ENCODE measurements at regions not wholly inside any gene's neighbourhood (a gene's known extent, or its start where the extent isn't known, plus 50 kb on each side); places are given as distances from the start of the nearest gene placed in this dataset.
"Not testable (repeated sequence)": the region's sequence is repeated elsewhere in the genome, so short reads cannot be mapped to it uniquely, and the experiment has no call there.

DNA sequence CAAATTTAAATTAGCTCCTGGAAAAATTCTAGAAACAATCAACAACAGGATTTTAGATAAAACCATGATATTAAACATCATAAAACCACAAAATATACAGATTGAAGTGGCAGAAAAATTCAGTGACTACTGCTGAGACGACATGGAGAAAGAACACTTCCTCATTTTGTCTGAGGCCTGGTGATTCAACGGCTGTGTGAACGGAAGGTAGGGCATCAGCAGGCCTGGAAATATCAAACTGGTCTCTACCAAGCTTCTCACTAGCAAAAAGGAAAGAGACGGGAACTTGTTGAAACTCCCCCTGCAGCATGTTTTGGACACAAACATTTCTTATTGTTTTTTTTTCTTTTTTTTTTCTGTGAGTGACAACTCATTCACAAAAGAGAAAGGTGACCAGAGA is 58.0 kb upstream of the AHI1 start:
- no peak for DNase-seq (ENCODE audit: extremely low read depth, low read depth)

- DNase-seq (ENCODE audit: extremely low read depth, low read depth), result no peak
These were observed 60.0 kb upstream of the AHI1 start for GRCh38 chr6:135557582-135557981.

DNA sequence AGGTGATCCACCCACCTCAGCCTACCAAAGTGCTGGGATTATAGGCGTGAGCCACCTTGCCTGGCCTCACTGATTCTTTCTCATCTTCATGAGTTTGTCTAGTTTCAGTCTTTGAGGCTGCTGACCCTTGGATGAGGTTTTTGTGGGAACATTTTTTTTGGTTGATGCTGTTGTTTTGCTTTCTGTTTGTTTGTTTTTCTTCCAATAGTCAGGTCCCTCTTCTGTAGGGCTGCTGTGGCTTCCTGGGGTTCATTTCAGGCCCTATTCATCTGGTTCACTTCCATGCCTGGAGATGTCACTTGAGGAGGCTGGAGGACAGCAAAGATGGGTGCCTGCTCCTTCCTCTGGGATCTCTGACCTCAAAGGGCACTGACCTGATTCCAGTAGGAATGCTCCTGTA is 68.1 kb upstream of the AHI1 start:
- DNase-seq (ENCODE audit: extremely low read depth, low read depth), result not testable (repeated sequence)

DNA sequence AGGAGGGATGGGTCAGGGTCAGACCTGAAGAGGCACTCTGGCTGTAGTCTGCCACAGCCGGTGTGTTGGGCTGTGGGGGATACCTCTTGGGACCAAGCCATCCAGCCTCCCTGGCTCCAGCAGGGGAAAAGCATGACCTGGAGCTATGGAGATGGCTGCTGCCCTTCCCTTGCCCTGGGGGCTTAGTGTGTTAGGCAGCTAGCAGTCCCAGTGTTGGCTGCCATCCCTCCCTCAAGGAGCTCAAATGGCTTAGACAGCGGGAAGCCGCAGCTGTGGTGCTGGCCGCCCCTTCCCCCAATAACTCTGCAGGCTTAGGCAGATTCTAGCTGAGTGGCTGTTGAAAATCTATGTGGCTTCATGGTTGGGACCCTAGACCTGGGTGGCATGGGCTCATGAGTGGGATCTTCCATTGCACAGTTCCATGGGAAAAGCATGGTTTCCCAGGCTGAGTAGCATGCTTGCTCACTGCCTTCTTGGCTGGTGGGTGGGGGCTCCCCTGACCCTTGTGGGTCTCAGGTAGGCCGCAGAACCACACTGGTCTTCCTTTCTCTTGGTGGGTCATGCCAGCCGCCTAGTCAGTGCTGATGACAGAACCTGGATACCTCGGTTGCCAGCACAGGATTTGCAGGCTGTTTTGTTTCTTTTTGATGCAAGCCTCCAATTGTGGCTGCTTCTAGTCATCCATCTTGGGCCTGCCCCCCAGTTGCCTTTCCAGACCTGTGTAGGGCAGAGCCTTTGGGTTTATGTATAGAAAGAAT is 69.0 kb upstream of the AHI1 start:
- DNase-seq (ENCODE audit: extremely low read depth, low read depth), result no peak

DNA sequence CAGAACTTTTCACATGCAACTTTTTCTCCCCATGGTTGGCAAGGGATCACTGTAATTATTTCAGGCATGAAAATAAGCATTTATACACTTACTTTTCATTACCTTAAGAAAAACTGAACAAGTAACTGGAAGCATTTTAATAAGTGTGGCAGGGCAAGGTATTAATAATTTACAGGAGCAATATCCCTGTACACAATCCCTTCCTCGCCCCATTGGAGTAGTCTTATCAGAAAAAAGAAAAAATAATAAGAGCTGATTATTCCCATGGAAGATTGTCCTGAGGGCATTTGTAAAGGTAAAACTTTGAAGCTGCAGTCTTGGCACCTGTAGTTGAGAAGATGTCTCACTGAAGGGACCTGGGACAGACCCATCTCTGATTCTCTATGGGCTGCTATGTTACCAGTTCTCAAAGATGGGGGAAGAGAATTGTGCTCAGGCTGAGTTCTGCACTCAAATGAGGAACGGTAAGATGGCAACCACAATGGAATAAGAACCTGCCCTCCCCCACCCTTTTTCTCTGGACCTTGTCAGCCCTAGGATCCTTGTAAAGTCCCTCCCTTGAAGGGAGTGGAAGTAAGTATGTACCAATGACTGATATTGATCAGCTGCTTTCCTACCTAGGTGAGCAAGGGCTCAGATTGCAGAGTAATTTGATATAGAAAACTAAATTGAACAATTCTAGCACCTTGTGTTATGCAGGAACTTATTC is 70.0 kb upstream of the AHI1 start:
- DNase-seq (ENCODE audit: extremely low read depth, low read depth), result no peak

DNA sequence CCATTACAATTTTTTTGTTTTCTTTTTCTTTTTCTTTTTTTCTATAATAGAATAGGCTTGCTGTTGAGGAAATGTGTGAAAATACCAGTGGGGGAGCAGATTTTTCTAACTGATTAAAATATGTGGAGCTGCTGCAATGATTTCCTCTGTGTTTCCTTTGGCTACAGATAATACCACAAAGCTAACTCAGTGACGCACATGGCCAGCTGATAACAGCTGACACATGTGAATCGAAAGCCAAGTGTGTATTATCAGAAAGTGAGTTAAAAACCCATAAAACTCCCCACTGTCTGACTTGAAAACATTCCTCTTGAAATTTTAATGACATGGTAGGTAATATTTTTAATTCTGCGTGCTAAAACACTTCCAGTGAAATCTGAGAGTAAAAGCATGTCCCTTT is 70.8 kb upstream of the AHI1 start:
- peak; percentile 59 for DNase-seq (ENCODE audit: extremely low read depth, low read depth)

DNA sequence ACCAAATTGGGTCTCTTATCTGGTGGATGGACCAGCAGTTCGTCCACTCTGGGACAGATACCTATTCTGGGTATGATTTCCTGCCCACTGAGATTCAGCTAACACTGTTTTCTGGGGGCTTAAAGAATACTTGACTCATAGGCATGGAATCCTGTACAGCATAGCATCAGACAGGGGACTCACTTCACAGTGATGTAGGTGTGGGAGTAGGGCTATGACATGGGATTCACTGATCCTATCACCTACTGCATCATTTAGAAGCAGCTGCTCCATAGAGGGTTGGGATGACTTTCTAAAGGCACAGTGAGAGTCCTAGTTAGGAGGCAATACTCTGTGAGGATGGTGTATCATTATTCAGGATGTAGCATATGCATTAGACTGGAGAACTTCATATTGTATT is 74.5 kb upstream of the AHI1 start:
- DNase-seq (ENCODE audit: extremely low read depth, low read depth), result no peak

DNA sequence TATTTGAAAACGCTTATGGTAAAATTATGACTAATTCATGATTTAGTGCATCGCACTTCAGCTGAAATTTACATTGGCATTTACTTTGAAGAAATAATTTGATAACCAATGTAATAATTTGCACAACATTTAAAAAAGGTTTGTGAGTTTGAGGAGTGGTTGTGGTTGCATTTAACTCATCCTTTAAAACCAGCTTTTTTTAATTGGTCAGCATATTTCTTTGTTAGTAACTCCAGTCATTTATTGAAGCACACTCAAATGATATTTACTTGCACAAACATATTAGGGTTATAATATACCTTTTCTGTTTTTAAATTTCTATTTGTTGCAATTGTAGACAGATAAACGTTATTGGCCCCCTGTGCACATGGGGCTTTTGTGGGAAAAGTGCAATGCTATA is 78.1 kb upstream of the AHI1 start:
- DNase-seq (ENCODE audit: extremely low read depth, low read depth), result no peak

DNA sequence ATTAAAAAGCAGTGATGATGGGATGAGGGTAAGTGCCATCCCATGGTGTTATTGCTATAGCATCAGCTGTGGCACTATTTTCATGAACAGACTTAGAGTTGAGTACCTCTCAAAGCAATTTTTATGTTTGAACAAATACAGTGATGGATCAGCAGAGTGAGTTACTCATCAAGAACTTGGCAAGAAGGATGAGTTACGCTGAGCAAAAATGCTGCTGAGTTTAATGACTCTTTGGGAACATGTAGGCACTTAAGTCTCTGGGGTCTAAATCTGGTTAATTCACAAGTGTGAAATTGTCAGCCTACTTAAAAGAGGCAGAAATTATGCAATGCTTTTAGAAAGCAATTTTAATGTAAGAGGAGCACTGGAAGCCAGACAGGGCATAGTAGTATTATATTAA is 78.5 kb upstream of the AHI1 start:
- DNase-seq (ENCODE audit: extremely low read depth, low read depth), result no peak

- DNase-seq (ENCODE audit: extremely low read depth, low read depth), result no peak
These were observed 79.6 kb upstream of the AHI1 start for GRCh38 chr6:135577059-135577538.

GRCh38 chr6:135578976-135579375 is 81.4 kb upstream of the AHI1 start:
- no peak for DNase-seq (ENCODE audit: extremely low read depth, low read depth)

DNA sequence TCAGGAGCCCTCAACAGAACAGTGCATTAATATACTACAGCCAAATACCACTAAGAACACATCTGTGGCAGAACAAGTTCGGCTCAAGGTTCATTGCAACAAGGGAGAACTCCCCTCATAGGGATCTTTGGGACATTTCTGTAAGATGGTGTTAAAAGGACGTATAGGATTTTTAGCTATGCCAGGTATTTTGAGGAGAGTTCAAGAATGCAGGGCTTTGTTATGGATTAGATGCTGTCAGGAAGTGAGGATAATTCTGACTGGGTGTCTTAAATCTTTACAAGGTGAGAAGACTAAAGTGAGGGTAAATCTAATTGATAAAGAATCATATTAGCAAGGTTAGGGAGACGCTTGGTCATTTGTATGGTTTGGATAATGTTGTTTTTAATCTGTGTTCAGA is 83.7 kb upstream of the AHI1 start:
- no peak for DNase-seq (ENCODE audit: extremely low read depth, low read depth)

- no peak for DNase-seq (ENCODE audit: extremely low read depth, low read depth)
These were observed 85.8 kb upstream of the AHI1 start for GRCh38 chr6:135583256-135583761.

DNA sequence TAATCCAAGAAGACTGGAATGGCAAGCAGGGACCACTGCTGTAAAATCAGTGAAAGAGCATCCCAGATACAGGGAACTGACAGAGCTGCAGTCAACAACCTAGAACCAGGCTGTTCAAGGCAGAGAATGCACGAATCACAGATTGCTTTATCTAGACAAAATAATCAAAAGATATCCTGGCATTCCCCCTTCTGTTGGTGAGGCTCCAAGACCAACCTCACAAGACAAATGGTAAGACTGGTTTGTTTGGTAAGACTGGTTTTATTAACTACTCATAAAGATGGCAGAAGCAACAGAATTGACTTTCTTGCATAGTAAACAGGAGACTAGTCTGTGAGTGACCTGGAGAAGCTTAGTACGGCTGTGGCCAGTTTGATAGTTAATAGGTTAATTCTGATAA is 88.8 kb upstream of the AHI1 start:
- DNase-seq (ENCODE audit: extremely low read depth, low read depth), result no peak

- no peak for DNase-seq (ENCODE audit: extremely low read depth, low read depth)
These were observed 89.3 kb upstream of the AHI1 start for GRCh38 chr6:135586844-135587243.

DNA sequence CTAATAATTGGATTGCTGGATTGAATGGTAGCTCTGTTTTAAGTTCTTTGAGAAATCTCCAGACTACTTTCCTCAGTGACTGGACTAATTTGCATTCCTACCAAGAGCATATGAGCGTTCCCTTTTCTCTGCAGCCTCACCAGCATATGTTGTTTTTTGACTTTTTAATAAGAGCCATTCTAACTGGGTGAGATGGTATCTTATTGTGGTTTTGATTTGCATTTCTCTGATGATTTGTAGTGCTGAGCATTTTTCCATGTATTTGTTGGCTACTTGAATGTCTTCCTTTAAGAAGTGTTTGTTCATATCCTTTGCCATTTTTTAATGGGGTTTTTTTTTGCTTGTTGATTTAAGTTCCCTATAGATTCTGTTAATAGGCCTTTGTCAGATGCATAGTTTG is 94.7 kb upstream of the AHI1 start:
- no peak for DNase-seq (ENCODE audit: extremely low read depth, low read depth)

DNA sequence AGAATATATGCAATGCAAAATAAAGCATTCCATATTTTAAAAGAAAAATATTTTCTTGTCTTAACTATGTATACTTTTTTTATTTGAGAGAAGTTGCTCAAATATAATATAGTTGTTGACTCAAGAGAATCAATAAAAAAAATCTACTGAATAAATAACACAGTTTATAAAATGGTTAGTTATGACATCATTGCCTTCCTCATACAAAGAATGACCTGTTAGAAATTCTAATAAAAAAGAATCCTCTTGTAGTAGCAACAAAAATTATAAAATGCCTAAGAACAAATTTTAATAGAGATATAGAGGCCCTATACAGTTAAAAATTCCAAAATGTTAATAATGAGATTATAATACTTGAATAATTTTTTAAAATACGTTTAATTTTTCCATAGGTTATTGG is 96.5 kb upstream of the AHI1 start:
- DNase-seq (ENCODE audit: extremely low read depth, low read depth), result no peak

DNA sequence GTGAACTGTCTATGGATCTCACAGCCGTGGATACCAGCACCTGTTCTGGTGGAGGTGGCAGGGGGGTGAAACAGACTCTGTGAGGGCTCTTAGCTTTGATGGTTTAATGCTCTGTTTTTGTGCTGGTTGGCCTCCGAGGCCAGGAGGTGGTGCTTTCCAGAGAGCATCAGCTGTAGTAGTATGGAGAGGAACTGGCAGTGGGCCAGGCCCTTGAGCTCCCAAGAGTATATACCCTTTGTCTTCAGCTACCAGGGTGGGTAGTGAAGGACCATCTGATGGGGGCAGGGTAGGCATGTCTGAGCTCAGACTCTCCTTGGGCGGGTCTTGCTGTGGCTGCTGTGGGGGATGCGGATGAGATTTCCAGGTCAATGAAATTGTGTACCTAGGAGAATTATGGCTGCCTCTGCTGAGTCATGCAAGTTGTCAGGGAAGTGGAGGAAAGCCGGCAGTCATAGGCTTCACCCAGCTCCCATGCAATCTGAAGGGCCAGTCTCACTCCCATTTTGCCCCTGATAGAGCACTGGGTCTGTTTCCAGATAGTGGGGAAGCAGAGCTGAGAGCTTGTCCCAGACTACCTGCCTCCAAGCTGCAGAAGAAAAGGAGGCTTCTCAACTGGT is 102.7 kb upstream of the AHI1 start:
- DNase-seq (ENCODE audit: extremely low read depth, low read depth), result no peak

DNA sequence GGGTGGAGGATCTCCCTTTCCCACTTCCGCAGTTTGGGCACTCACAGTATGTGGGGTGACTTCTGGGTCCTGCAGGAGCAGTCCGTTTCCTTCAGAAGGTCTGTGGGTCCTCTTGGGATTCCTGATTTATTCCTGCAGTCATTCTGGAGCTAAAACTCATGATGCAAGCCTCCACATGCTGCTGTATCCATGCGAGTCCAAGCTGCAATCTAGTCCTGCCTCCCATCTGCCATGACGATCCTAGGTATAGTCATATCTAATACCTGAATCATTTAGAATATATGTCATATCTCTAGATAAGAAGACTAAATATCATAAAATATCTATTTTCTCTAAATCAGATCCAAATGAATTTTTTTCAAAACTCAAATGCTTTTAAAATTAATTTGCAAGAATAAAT is 103.4 kb upstream of the AHI1 start:
- DNase-seq (ENCODE audit: extremely low read depth, low read depth), result no peak

DNA sequence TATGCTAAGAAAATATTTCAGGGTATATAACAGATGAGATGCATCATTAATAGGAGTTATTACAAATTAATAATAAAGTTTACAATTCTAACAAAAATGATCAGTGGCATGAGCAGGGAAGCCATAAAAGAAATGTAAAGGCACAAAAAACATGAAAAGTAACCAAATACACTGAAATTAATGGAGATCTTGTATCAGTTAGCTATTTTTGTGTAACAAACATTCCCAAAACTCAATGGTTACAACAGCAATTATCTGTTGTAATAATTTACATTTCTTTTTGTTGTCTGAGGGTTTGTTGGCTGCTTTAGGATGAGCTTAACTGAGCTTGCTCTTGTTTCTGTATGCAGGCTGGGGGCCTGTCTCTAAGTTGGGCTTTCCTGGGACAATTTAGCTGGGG is 104.3 kb upstream of the AHI1 start:
- no peak for DNase-seq (ENCODE audit: extremely low read depth, low read depth)

GRCh38 chr6:135603249-135603648 is 105.7 kb upstream of the AHI1 start:
- DNase-seq (ENCODE audit: extremely low read depth, low read depth), result no peak
